ENCODE measurements at regions not wholly inside any gene's neighbourhood (a gene's known extent, or its start where the extent isn't known, plus 50 kb on each side); places are given as distances from the start of the nearest gene placed in this dataset.
"Not testable (repeated sequence)": the region's sequence is repeated elsewhere in the genome, so short reads cannot be mapped to it uniquely, and the experiment has no call there.

GRCh38 chr5:69007726-69008368 lies 86.0 kb upstream of the SLC30A5 start:
- Histone ChIP-seq H3K36me3 (ENCODE audit: control insufficient read depth in 1 of 2, insufficient read depth in 2 of 2, low read length in 2 of 2) (no peaks in the 10 kb centered on the region), H3K27me3 (ENCODE audit: control insufficient read depth in 1 of 2, insufficient read depth in 2 of 2, low read length in 2 of 2) (no peaks in the 10 kb centered on the region), H3K27ac (ENCODE audit: low read depth, low read length) (no peak overlapping the region), H3K9me3 (ENCODE audit: control insufficient read depth in 1 of 2, low read length in 2 of 2) (no peaks in the 10 kb centered on the region), H3K4me3 (ENCODE audit: low read depth in 1 of 2, low read length in 2 of 2) (no peak overlapping the region), H3K4me1 (ENCODE audit: control insufficient read depth in 1 of 2, insufficient read depth in 2 of 2, low read length in 2 of 2) (no peaks in the 10 kb centered on the region), H3K9ac (ENCODE audit: low read depth in 1 of 2, low read length in 2 of 2) (no peak overlapping the region)

DNA sequence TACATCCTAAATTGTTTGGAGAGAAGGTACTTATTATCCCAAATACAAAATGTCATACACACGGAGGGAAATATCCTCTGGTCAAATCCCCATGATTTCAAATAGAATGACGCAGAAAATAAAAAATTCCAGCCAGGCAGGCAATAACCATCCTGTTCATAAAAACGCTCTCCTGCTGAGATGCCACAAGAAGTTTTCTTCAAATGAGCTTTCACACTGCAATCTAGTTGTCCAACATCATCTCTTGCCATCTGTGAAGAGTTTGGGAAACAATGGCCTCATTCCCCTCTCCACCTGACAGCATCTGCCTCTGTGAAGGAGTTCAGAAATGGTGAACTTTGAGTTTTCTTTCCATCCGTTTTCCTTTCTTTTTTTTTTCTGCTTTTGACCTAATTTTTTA lies 83.3 kb upstream of the SLC30A5 start:
- Histone ChIP-seq H3K4me3 (ENCODE audit: low read depth in 1 of 2, low read length in 2 of 2) (no peak overlapping the region), H3K4me1 (ENCODE audit: control insufficient read depth in 1 of 2, insufficient read depth in 2 of 2, low read length in 2 of 2) (no peaks in the 10 kb centered on the region), H3K36me3 (ENCODE audit: control insufficient read depth in 1 of 2, insufficient read depth in 2 of 2, low read length in 2 of 2) (no peaks in the 10 kb centered on the region), H3K27ac (ENCODE audit: low read depth, low read length) (no peak overlapping the region), H3K27me3 (ENCODE audit: control insufficient read depth in 1 of 2, insufficient read depth in 2 of 2, low read length in 2 of 2) (no peaks in the 10 kb centered on the region), H3K9me3 (ENCODE audit: control insufficient read depth in 1 of 2, low read length in 2 of 2) (no peaks in the 10 kb centered on the region), H3K9ac (ENCODE audit: low read depth in 1 of 2, low read length in 2 of 2) (no peak overlapping the region)

- Histone ChIP-seq H3K27me3 (ENCODE audit: control insufficient read depth in 1 of 2, insufficient read depth in 2 of 2, low read length in 2 of 2) (no peaks in the 10 kb centered on the region), H3K9me3 (ENCODE audit: control insufficient read depth in 1 of 2, low read length in 2 of 2) (no peaks in the 10 kb centered on the region), H3K9ac (ENCODE audit: low read depth in 1 of 2, low read length in 2 of 2) (no peak overlapping the region), H3K4me3 (ENCODE audit: low read depth in 1 of 2, low read length in 2 of 2) (no peak overlapping the region), H3K27ac (ENCODE audit: low read depth, low read length) (no peak overlapping the region), H3K4me1 (ENCODE audit: control insufficient read depth in 1 of 2, insufficient read depth in 2 of 2, low read length in 2 of 2) (no peaks in the 10 kb centered on the region), H3K36me3 (ENCODE audit: control insufficient read depth in 1 of 2, insufficient read depth in 2 of 2, low read length in 2 of 2) (no peaks in the 10 kb centered on the region)
Measured at GRCh38 chr5:69011910-69012309, 81.9 kb upstream of the SLC30A5 start.

- Histone ChIP-seq H3K36me3 (ENCODE audit: control insufficient read depth in 1 of 2, insufficient read depth in 2 of 2, low read length in 2 of 2) (no peaks in the 10 kb centered on the region), H3K27ac (ENCODE audit: low read depth, low read length) (no peak overlapping the region), H3K9me3 (ENCODE audit: control insufficient read depth in 1 of 2, low read length in 2 of 2) (no peaks in the 10 kb centered on the region), H3K4me1 (ENCODE audit: control insufficient read depth in 1 of 2, insufficient read depth in 2 of 2, low read length in 2 of 2) (no peaks in the 10 kb centered on the region), H3K27me3 (ENCODE audit: control insufficient read depth in 1 of 2, insufficient read depth in 2 of 2, low read length in 2 of 2) (no peaks in the 10 kb centered on the region), H3K4me3 (ENCODE audit: low read depth in 1 of 2, low read length in 2 of 2) (no peak overlapping the region), H3K9ac (ENCODE audit: low read depth in 1 of 2, low read length in 2 of 2) (no peak overlapping the region)
Measured at GRCh38 chr5:69013481-69013880, 80.3 kb upstream of the SLC30A5 start.

DNA sequence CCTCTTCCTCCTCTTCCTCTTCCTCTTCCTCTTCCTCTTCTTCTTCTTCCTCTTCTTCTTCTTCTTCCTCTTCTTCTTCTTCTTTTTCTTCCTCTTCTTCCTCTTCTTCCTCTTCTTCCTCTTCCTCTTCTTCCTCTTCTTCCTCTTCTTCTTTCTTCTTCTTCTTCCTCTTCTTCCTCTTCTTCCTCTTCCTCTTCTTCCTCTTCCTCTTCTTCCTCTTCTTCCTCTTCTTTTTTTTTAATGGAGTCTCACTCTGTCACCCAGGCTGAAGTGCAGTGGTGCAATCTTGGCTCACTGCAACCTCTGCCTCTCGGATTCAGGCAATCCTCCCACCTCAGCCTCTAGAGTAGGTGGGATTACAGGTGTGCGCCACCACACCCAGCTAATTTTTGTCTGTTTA lies 79.8 kb upstream of the SLC30A5 start:
- not testable (repeated sequence) for H3K36me3 ChIP-seq (ENCODE audit: control insufficient read depth in 1 of 2, insufficient read depth in 2 of 2, low read length in 2 of 2); H3K4me1 ChIP-seq (ENCODE audit: control insufficient read depth in 1 of 2, insufficient read depth in 2 of 2, low read length in 2 of 2); H3K27ac ChIP-seq (ENCODE audit: low read depth, low read length); H3K9me3 ChIP-seq (ENCODE audit: control insufficient read depth in 1 of 2, low read length in 2 of 2); H3K4me3 ChIP-seq (ENCODE audit: low read depth in 1 of 2, low read length in 2 of 2); H3K9ac ChIP-seq (ENCODE audit: low read depth in 1 of 2, low read length in 2 of 2); H3K27me3 ChIP-seq (ENCODE audit: control insufficient read depth in 1 of 2, insufficient read depth in 2 of 2, low read length in 2 of 2)

DNA sequence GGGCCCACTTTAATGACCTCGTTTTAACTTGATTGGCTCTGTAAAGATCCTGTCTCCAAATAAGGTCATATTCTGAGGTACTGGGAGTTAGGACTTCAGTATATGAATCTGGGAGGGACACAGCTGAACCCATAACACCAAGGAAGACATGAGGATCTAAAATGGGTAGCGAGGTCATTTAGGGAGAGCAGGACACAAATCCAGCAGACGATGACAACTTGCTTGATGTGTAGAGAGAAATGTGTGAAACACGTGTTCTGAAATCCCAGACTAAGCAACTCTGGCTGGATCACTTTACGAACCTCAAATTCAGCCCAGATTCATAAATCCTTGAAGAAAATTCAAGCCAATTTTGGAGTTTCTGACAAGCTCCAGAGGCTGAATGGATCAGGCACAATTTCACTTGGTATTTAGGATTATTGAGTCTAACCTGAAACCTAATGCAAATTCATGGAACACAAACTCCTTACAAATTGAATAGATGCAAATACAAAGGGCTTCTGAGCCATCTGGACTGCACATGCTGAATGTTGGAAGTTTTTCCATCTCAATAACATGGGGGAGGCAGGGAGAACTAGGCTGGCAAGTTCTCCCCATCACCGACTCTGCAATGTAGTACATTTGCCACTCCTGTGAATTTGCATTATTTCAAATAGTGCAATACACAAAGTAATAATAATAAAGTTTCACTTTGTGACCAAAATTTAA lies 74.0 kb upstream of the SLC30A5 start:
- H3K36me3 ChIP-seq (ENCODE audit: control insufficient read depth in 1 of 2, insufficient read depth in 2 of 2, low read length in 2 of 2) = no peaks in the 10 kb centered on the region

GRCh38 chr5:69024241-69024651 lies 69.6 kb upstream of the SLC30A5 start:
- H3K9me3 ChIP-seq (ENCODE audit: control insufficient read depth in 1 of 2, low read length in 2 of 2) = no peaks in the 10 kb centered on the region

More for the DNA sequence above, 74.0 kb upstream of the SLC30A5 start:
- Histone ChIP-seq H3K27me3 (ENCODE audit: control insufficient read depth in 1 of 2, insufficient read depth in 2 of 2, low read length in 2 of 2) (no peaks in the 10 kb centered on the region), H3K9ac (ENCODE audit: low read depth in 1 of 2, low read length in 2 of 2) (no peak overlapping the region), H3K4me3 (ENCODE audit: low read depth in 1 of 2, low read length in 2 of 2) (no peak overlapping the region), H3K9me3 (ENCODE audit: control insufficient read depth in 1 of 2, low read length in 2 of 2) (no peaks in the 10 kb centered on the region), H3K27ac (ENCODE audit: low read depth, low read length) (no peak overlapping the region), H3K4me1 (ENCODE audit: control insufficient read depth in 1 of 2, insufficient read depth in 2 of 2, low read length in 2 of 2) (no peaks in the 10 kb centered on the region)

GRCh38 chr5:69029292-69029691 lies 64.5 kb upstream of the SLC30A5 start:
- H3K9me3 ChIP-seq (ENCODE audit: control insufficient read depth in 1 of 2, low read length in 2 of 2) = no peaks in the 10 kb centered on the region
- H3K4me1 ChIP-seq (ENCODE audit: control insufficient read depth in 1 of 2, insufficient read depth in 2 of 2, low read length in 2 of 2) = no peaks in the 10 kb centered on the region
- H3K36me3 ChIP-seq (ENCODE audit: control insufficient read depth in 1 of 2, insufficient read depth in 2 of 2, low read length in 2 of 2) = no peaks in the 10 kb centered on the region
- H3K27me3 ChIP-seq (ENCODE audit: control insufficient read depth in 1 of 2, insufficient read depth in 2 of 2, low read length in 2 of 2) = no peaks in the 10 kb centered on the region
- no peak overlapping the region for H3K27ac ChIP-seq (ENCODE audit: low read depth, low read length)
- H3K4me3 ChIP-seq (ENCODE audit: low read depth in 1 of 2, low read length in 2 of 2) = no peak overlapping the region
- H3K9ac ChIP-seq (ENCODE audit: low read depth in 1 of 2, low read length in 2 of 2) = no peak overlapping the region

More at GRCh38 chr5:69024241-69024651, 69.6 kb upstream of the SLC30A5 start:
- H3K27ac ChIP-seq (ENCODE audit: low read depth, low read length) = no peak overlapping the region
- no peaks in the 10 kb centered on the region for H3K36me3 ChIP-seq (ENCODE audit: control insufficient read depth in 1 of 2, insufficient read depth in 2 of 2, low read length in 2 of 2)
- no peaks in the 10 kb centered on the region for H3K27me3 ChIP-seq (ENCODE audit: control insufficient read depth in 1 of 2, insufficient read depth in 2 of 2, low read length in 2 of 2)
- H3K4me1 ChIP-seq (ENCODE audit: control insufficient read depth in 1 of 2, insufficient read depth in 2 of 2, low read length in 2 of 2) = no peaks in the 10 kb centered on the region
- no peak overlapping the region for H3K9ac ChIP-seq (ENCODE audit: low read depth in 1 of 2, low read length in 2 of 2)
- no peak overlapping the region for H3K4me3 ChIP-seq (ENCODE audit: low read depth in 1 of 2, low read length in 2 of 2)

DNA sequence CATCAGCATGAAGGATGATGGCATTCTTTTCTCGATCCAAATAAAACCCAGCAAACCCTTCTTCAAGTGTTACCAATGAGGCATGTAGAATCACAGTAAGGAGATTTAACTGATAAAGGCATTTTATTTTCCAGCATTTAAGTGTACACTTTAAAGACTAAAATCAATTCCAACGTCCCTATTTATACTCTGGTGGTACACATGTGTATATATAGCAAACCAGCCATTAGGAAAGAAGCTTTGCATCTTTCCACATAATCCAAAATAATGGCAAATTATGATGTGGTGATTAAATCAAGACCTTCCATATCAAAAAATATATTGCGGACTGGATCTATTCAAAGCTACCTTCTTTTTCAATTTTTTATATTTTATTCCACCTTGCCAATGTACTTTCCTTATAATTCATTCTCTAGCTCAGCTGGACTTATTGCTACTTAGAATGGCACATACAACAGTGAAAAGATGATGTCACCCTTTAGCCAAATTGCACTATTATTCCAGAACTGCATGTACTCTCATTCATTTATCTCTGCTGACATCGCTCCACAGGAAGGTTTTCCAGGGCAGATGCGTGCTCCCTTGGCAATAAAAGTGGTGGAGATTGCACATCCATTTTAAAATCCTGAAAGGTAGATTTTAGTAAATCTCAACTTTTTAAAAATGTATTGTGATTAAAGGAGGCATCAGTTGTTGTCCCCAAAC lies 63.3 kb upstream of the SLC30A5 start:
- no peak overlapping the region for H3K9ac ChIP-seq (ENCODE audit: low read depth in 1 of 2, low read length in 2 of 2)
- H3K36me3 ChIP-seq (ENCODE audit: control insufficient read depth in 1 of 2, insufficient read depth in 2 of 2, low read length in 2 of 2) = no peaks in the 10 kb centered on the region
- no peak overlapping the region for H3K4me3 ChIP-seq (ENCODE audit: low read depth in 1 of 2, low read length in 2 of 2)
- H3K4me1 ChIP-seq (ENCODE audit: control insufficient read depth in 1 of 2, insufficient read depth in 2 of 2, low read length in 2 of 2) = no peaks in the 10 kb centered on the region
- no peak overlapping the region for H3K27ac ChIP-seq (ENCODE audit: low read depth, low read length)
- no peaks in the 10 kb centered on the region for H3K27me3 ChIP-seq (ENCODE audit: control insufficient read depth in 1 of 2, insufficient read depth in 2 of 2, low read length in 2 of 2)
- H3K9me3 ChIP-seq (ENCODE audit: control insufficient read depth in 1 of 2, low read length in 2 of 2) = no peaks in the 10 kb centered on the region

DNA sequence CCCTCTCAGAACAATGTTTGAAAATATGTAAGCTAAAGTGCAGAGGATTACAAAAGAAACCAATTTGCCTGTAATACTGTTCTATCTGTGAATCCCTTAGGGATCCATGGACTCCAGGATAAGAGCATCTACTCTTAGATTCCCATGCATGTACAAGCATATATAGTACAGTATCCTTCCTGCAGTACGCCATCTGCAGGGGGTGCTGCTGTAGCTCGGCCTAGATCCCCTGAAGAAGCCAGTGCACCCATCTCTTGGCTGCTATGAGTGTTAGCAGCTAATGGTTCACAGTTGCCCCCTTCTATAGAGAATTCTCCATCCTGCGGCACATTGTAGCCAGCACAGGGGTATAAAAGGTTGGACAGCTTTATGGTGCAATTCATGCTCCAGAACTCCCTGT lies 61.8 kb upstream of the SLC30A5 start:
- Histone ChIP-seq H3K4me1 (ENCODE audit: control insufficient read depth in 1 of 2, insufficient read depth in 2 of 2, low read length in 2 of 2) (no peaks in the 10 kb centered on the region), H3K27me3 (ENCODE audit: control insufficient read depth in 1 of 2, insufficient read depth in 2 of 2, low read length in 2 of 2) (no peaks in the 10 kb centered on the region), H3K36me3 (ENCODE audit: control insufficient read depth in 1 of 2, insufficient read depth in 2 of 2, low read length in 2 of 2) (no peaks in the 10 kb centered on the region), H3K9ac (ENCODE audit: low read depth in 1 of 2, low read length in 2 of 2) (no peak overlapping the region), H3K4me3 (ENCODE audit: low read depth in 1 of 2, low read length in 2 of 2) (no peak overlapping the region), H3K9me3 (ENCODE audit: control insufficient read depth in 1 of 2, low read length in 2 of 2) (no peaks in the 10 kb centered on the region), H3K27ac (ENCODE audit: low read depth, low read length) (no peak overlapping the region)

Measured in duodenal mucosa (tissue), 2 donors.